Activated effector memory CD4-positive, alpha-beta T cell treated with anti-CD3 and anti-CD28 coated beads, Interleukin-2, amount 50 U/mL, for 16 hours (primary cell): ENCODE measurements at regions not wholly inside any gene's neighbourhood (a gene's known extent, or its start where the extent isn't known, plus 50 kb on each side); places are given as distances from the start of the nearest gene placed in this dataset.
"Not testable (repeated sequence)": the region's sequence is repeated elsewhere in the genome, so short reads cannot be mapped to it uniquely, and the experiment has no call there.

Experiments
- DNase-seq: peaks from one replicate; pipeline ENCODE4 v3.0.0-alpha.2; 2020

- no peak for DNase-seq
These were observed 227.7 kb upstream of the DDHD1 start for GRCh38 chr14:53380867-53381225.

- DNase-seq: no peak
These were observed 227.1 kb upstream of the DDHD1 start for GRCh38 chr14:53380052-53380866.

DNA sequence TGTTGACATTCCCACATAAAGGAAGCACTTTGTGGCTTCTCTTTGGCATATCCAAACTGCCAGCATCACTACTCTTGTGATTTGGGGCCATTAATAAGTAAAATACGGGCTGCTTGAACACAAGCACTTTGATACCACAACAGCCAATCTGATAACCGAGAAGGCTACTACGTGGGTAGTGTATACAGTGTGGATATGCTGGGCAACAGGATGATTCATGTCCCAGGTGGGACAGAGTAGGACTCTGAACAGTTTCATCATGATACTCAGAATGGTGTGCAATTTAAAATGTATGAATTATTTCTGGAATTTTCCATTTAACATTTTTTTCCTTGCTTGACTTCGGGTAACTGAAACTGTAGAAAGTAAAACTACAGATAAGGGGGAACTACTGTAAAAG is 225.0 kb upstream of the DDHD1 start:
- no peak for DNase-seq

- no peak for DNase-seq
These were observed 222.9 kb upstream of the DDHD1 start for GRCh38 chr14:53376064-53376463.

- no peak for DNase-seq
These were observed 222.5 kb upstream of the DDHD1 start for GRCh38 chr14:53375599-53375998.

DNA sequence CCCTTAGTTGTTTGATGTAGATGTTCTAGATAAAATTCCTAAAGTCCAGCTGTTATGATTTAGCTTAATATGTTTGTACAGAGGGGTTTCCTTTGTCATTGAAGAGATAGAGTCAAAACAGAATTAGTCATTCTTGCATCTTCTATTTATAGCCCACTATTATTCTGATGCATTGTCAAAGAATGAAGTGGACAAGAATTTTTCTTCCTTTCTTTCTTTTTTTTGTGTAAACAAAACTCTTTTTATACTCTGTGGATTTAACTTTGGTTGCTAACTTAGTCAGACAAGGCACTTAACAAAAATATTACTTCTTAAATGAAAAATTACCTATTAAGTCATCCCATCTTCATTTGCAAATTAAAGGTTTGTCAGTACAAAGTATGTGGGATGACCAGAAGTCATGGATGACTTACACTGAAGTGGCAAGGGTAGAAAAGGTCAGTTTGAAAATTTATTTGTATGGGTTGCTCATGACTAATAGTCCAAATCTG is 215.6 kb upstream of the DDHD1 start:
- DNase-seq: no peak

DNA sequence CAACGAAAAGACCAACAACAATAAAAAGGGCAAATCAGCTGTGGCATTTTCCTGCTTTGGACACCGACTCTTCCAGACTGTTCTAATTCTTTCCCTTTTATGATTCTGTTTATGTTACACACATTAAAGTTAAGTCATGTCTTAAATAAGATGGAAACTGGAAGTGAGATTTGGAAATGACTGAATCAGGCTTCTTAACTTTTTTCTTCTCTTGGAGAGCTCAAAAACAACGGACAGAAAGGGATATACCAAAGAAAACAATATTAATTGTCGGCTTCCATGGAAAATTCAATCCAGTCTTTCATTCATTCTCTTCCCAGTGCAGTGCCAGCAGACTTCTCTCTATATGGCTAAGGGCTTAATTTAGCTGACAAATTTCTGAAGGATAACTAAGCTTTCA is 214.9 kb upstream of the DDHD1 start:
- DNase-seq: no peak

GRCh38 chr14:53367644-53368026 is 214.5 kb upstream of the DDHD1 start:
- no peak for DNase-seq

DNA sequence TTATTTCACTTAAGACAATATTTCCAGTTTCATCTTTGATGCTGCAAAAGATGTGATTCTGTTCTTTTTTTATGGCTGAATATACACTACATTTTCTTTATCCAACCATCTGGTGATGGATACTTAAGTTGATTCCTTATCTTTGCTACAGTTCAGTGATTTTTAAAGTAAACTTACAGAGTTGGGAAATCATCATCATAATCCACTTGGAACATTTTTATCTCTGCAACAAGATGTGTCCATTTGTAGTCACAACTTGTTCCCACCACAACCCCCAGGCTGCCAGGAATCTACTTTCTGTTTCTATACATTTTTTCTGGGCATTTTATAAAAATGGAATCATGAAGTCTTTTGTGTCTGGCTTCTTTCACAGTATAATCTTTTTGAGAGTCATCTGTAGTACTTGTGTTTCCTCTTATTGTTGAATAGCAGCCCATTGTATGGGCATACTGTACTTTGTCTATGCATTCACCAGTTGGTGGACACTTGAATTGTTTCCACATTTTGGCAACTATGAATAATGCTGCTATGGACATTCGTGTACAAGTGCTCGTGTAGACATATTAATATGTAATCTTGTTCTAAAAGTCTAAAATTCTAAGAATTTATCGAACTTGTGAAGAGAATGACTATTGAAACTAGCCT is 212.5 kb upstream of the DDHD1 start:
- no peak for DNase-seq

- not testable (repeated sequence) for DNase-seq
These were observed 209.8 kb upstream of the DDHD1 start for GRCh38 chr14:53362916-53363315.

DNA sequence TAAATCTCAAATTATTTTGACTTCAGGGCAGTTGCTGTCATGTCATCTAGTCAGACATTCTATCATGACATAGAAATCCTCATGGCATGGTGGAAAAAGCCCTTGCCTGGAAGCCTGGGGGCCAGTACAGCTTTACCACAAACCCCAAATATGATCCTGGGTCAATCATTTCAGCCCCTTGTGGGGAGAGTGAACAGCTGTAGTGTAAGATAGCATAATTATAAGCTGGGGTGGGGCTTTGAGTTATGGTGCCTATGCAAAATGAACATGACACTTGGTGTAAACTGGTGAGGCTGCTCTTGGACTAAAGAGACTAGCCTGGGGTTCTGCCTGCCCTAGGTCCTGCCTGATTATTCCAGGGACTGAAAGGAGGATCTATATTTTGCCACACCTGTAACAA is 207.7 kb upstream of the DDHD1 start:
- no peak for DNase-seq

- DNase-seq: no peak
These were observed 205.0 kb upstream of the DDHD1 start for GRCh38 chr14:53358166-53358565.

GRCh38 chr14:53356361-53357150 is 203.4 kb upstream of the DDHD1 start:
- DNase-seq: no peak

- DNase-seq: no peak
These were observed 202.5 kb upstream of the DDHD1 start for GRCh38 chr14:53355581-53356112.

DNA sequence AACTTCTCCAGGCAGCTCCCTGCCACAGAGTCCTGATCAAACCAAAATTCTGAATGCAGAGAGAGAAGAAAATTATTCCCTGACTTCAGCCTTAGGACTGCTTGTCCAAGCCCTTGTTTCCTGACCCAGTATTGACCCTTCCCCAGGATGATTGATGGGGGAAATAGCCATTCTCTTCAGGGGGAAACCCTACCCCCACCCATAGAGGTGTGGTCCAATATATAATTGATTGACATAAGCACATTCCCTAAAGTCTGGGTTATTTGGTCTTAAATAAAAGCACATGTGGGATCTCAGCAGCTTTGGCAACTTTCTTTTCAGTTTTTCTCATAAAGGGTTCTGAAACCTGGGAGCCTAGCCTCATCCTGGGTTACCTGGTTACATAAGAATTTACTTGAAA is 201.2 kb upstream of the DDHD1 start:
- no peak for DNase-seq

DNA sequence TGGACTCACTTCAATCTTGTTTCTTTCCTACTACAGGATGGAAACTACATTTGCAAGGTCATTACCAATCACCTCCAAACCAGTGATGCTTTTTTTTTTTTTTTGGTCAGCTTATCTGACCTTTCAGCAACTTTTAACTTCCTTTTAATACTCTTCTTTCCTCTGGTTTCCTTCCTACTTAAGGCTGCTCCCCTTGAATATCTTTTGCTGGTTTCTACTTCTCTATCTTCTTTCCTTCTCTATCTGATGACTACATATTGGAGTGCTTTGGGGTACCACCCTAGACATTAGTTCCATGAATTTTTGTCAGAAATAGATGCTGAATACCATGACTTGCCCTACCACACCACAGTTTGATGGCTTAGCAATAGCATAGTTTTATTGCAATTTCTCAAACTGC is 197.7 kb upstream of the DDHD1 start:
- DNase-seq: no peak

DNA sequence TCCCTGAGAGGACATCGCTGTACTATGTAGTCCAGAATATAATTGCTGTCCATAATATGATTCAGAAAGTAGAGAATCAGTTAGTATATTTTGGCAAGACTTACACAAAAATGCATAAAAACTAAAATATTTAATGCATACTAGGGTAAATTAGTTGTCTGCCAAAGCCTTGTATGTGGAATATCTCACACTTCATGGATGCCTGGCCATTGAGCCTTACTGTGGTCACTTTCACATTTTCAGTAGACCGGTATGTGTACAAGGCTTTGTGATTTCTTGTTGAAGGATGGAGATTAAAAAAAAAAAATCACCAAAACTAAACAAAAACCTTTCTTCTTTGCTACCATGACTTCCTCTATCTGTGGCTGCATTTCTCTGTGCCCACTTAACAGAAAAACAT is 197.3 kb upstream of the DDHD1 start:
- DNase-seq: no peak

- DNase-seq: no peak
These were observed 193.9 kb upstream of the DDHD1 start for GRCh38 chr14:53346988-53347387.

DNA sequence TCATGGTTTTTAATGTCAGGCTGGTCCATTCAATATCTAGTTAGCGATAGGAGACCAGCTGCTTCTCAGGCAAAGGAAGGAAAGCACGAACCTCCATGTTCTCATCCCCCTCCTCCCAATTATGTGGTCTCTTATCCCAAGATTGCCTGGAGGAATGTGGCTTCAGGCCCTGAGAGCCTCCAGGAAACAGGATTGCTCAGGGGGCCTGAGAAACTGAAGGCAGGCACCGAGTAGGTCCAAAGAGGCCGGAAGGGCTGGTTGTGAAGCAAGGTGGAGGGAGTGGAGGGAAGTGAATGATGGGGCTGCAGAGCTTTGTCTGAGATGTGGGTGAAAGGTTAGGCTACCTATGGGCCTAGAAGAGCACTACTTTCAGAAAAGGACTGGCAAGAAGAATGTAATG is 188.2 kb upstream of the DDHD1 start:
- DNase-seq: no peak

- no peak for DNase-seq
These were observed 185.1 kb upstream of the DDHD1 start for GRCh38 chr14:53338192-53338591.

GRCh38 chr14:53336729-53337128 is 183.6 kb upstream of the DDHD1 start:
- no peak for DNase-seq

GRCh38 chr14:53333809-53334208 is 180.7 kb upstream of the DDHD1 start:
- DNase-seq: no peak

DNA sequence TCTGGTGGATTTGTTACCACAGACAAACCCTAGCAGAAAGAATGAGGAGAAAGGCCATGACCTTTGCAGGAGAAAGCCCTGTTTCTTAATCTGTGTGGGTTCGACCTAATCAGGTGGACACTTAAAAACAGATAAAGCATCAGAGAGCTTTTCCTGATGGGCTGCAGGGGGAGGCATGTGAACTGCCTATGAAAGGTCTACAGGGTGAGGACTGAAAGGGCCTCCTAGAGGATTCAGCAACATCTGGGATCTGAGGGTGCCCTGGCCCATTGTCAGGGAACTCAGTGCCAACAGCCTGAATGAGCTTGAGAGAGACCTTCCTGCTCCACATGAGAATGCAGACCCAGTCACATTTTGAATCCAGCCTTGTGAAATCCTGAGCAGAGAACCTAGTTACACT is 178.8 kb upstream of the DDHD1 start:
- no peak for DNase-seq

DNA sequence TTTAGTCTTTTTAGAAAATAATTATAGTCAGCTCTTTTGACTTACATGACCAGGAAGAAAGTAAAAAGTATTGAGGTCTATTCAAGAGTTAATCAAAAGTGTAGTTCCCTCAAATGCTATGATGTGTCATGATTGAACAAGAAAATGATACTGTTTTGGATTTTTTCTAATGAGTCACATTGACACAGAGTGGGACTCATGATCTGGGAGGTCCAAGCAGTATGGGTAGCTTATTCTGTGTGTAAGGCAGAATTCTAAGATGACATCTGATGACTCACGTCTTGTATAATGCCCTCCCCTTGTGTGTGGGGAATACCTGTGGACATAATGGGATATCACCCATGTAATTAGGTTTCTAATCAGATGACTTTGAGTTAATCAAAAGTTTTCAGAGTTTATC is 178.1 kb upstream of the DDHD1 start:
- no peak for DNase-seq
